GM12878 (cell line): ENCODE measurements at regions not wholly inside any gene's neighbourhood (a gene's known extent, or its start where the extent isn't known, plus 50 kb on each side); places are given as distances from the start of the nearest gene placed in this dataset.

Source experiments
- ATAC-seq: fragments of 200-7000 bp; cut with Tn5 transposase; 3 replicates; pipeline ENCODE4 v1.9.1; 2020; ENCODE audit warnings: mild to moderate bottlenecking, moderate library complexity
- BruUV-seq: library from RNA; stranded (reverse); fragments of 400-500 nt; replicated peaks from 2 replicates; lab custom pipeline; 2021; lab: Mats Ljungman, UMichigan
- CTCF ChIA-PET: fragments of 300-600 bp; sonication (Branson Sonifier 250); formaldehyde crosslinking; extraction: SDS; loops from one replicate; lab custom pipeline; 2021; ENCODE audit warnings: inconsistent platforms; lab: Yijun Ruan, JAX
- POLR2A ChIA-PET: fragments of 350-600 bp; formaldehyde crosslinking; extraction: SDS; loops from one replicate; lab custom pipeline; 2021; ENCODE audit warnings: inconsistent platforms; lab: Charles Lee
- RAD21 ChIA-PET: fragments of 300-600 bp; sonication (Branson Sonifier 250); formaldehyde crosslinking; loops from one replicate; lab custom pipeline; 2023; ENCODE audit warnings: antibody characterized with exemption; ENCODE audit not compliant: unreplicated experiment; lab: Charles Lee
- SMC1A ChIA-PET: fragments of 300-600 bp; sonication (Branson Sonifier 250); formaldehyde crosslinking; loops from one replicate; lab custom pipeline; 2023; ENCODE audit not compliant: unreplicated experiment, uncharacterized antibody; lab: Charles Lee
- DNase-seq: peaks from one replicate; pipeline ENCODE4 v3.0.0-alpha.2; 2011; ENCODE audit warnings: low read depth, low spot score
- FAIRE-seq: peaks from 3 replicates; lab custom pipeline; 2011; peaks lifted over from hg19 to GRCh38; lab: Jason Lieb, UNC
- H2AFZ ChIP-seq: 2 replicates; pipeline ENCODE4 v1.6.0; 2011; ENCODE audit warnings: low read depth, low read length, control low read depth; ENCODE audit not compliant: control insufficient read depth
- H3K27ac ChIP-seq: 2 replicates; pipeline ENCODE4 v1.5.1; 2011; ENCODE audit warnings: control low read depth; ENCODE audit not compliant: control insufficient read depth, insufficient read depth
- H3K27me3 ChIP-seq, 2 experiments: replicated peaks in 1 of 2; 2 replicates each; pipeline versions ENCODE4 v1.6.0 to v1.6.1; 2011; ENCODE audit warnings: low read length in 1 of 2; ENCODE audit not compliant: control insufficient read depth in 2 of 2, insufficient read depth in 2 of 2
- H3K36me3 ChIP-seq, 2 experiments: 2 replicates each; pipeline ENCODE4 v1.5.1; 2011; ENCODE audit warnings: low read length in 1 of 2; ENCODE audit not compliant: control insufficient read depth in 2 of 2, insufficient read depth in 2 of 2
- H3K4me1 ChIP-seq: 2 replicates; pipeline ENCODE4 v1.6.1; 2011; ENCODE audit warnings: mild to moderate bottlenecking, low read length, moderate library complexity, mixed read lengths; ENCODE audit not compliant: control insufficient read depth, insufficient read depth
- H3K4me2 ChIP-seq: 2 replicates; pipeline ENCODE4 v1.6.0; 2011; ENCODE audit warnings: control low read depth; ENCODE audit not compliant: control insufficient read depth, insufficient read depth
- H3K4me3 ChIP-seq: fragments of 200-600 bp; sonication (generic); 2 replicates; pipeline ENCODE4 v1.5.1; 2016
- H3K79me2 ChIP-seq: 2 replicates; pipeline ENCODE4 v1.6.0; 2011; ENCODE audit warnings: low read length; ENCODE audit not compliant: control insufficient read depth, insufficient read depth
- H3K9ac ChIP-seq: 2 replicates; pipeline ENCODE4 v1.8.0; 2011; ENCODE audit warnings: low read length, control low read depth, mixed read lengths; ENCODE audit not compliant: control insufficient read depth, insufficient read depth
- H3K9me3 ChIP-seq: replicated peaks from 3 replicates; pipeline ENCODE4 v1.5.1; 2011; ENCODE audit warnings: mild to moderate bottlenecking, low read length; ENCODE audit not compliant: control insufficient read depth, insufficient read depth
- H4K20me1 ChIP-seq: 2 replicates; pipeline ENCODE4 v1.6.0; 2011; ENCODE audit not compliant: control insufficient read depth, insufficient read depth
- BCL11A ChIP-seq: IDR thresholded peaks from 2 replicates; pipeline ENCODE4 v1.6.1; 2011; ENCODE audit warnings: low read depth, low read length
- CBFB ChIP-seq: IDR thresholded peaks from 2 replicates; pipeline ENCODE4 v1.6.1; 2016; ENCODE audit warnings: antibody characterized with exemption, low read depth
- CTCF ChIP-seq, 3 experiments: IDR thresholded peaks in 2 of 3; conservative IDR thresholded peaks in 1 of 3; 2 replicates each; pipeline ENCODE4 v1.5.1; 2011; ENCODE audit warnings: low read depth in 3 of 3, low read length in 3 of 3, mild to moderate bottlenecking in 3 of 3, control low read depth in 2 of 3, moderate library complexity in 2 of 3, inconsistent platforms in 1 of 3, mixed read lengths in 1 of 3; ENCODE audit not compliant: control insufficient read depth in 2 of 3, insufficient read depth in 1 of 3; ENCODE audit errors: extremely low read depth in 1 of 3
- E2F8 ChIP-seq: fragments of 450-650 bp; IDR thresholded peaks from 2 replicates; pipeline ENCODE4 v1.6.1; 2018; ENCODE audit warnings: mild to moderate bottlenecking, low read depth, moderate library complexity; ENCODE audit not compliant: partially characterized antibody
- EED ChIP-seq: sonication (generic); IDR thresholded peaks from 2 replicates; pipeline ENCODE4 v1.6.1; 2016; ENCODE audit warnings: antibody characterized with exemption, low read depth
- MTA3 ChIP-seq: IDR thresholded peaks from 2 replicates; pipeline ENCODE4 v1.6.1; 2012; ENCODE audit warnings: low read length, inconsistent platforms, borderline replicate concordance
- NFYB ChIP-seq: IDR thresholded peaks from 2 replicates; pipeline ENCODE4 v1.6.1; 2011; ENCODE audit warnings: low read depth, mild to moderate bottlenecking, low read length, improper control_type of control experiment, moderate library complexity; ENCODE audit not compliant: insufficient read depth
- RELA ChIP-seq: fragments of 450-650 bp; IDR thresholded peaks from 2 replicates; pipeline ENCODE4 v1.8.0; 2014; ENCODE audit warnings: borderline replicate concordance; ENCODE audit not compliant: partially characterized antibody
- SIX5 ChIP-seq: IDR thresholded peaks from 2 replicates; pipeline ENCODE4 v1.6.1; 2011; ENCODE audit warnings: mild to moderate bottlenecking, low read depth, low read length, moderate library complexity; ENCODE audit not compliant: severe bottlenecking
- SMAD1 ChIP-seq: fragments of 450-650 bp; IDR thresholded peaks from 2 replicates; pipeline ENCODE4 v1.6.1; 2018; ENCODE audit warnings: mild to moderate bottlenecking, low read depth; ENCODE audit not compliant: partially characterized antibody
- SREBF1 ChIP-seq: IDR thresholded peaks from 2 replicates; pipeline ENCODE4 v1.6.1; 2012; ENCODE audit warnings: mild to moderate bottlenecking, low read length
- SREBF2 ChIP-seq: IDR thresholded peaks from 2 replicates; pipeline ENCODE4 v1.6.1; 2012; ENCODE audit warnings: mild to moderate bottlenecking, low read length
- STAT1 ChIP-seq: fragments of 450-650 bp; conservative IDR thresholded peaks from 2 replicates; pipeline ENCODE4 v1.6.1; 2014; ENCODE audit warnings: antibody characterized with exemption, mild to moderate bottlenecking
- TARDBP ChIP-seq: IDR thresholded peaks from 2 replicates; pipeline ENCODE4 v1.6.1; 2016; ENCODE audit warnings: borderline replicate concordance
- TCF7 ChIP-seq: IDR thresholded peaks from 2 replicates; pipeline ENCODE4 v1.6.1; 2014; ENCODE audit warnings: antibody characterized with exemption, borderline replicate concordance
- ZBED1 ChIP-seq: IDR thresholded peaks from 2 replicates; pipeline ENCODE4 v1.6.1; 2016; ENCODE audit warnings: borderline replicate concordance
- ZNF24 ChIP-seq: fragments of 450-650 bp; IDR thresholded peaks from 2 replicates; pipeline ENCODE4 v1.6.1; 2017; ENCODE audit warnings: antibody characterized with exemption, mild to moderate bottlenecking
- WGBS: methylation state at CpG from one replicate; pipeline ENCODE4 v1.1.6; 2016; ENCODE audit warnings: low lambda C conversion rate; ENCODE audit not compliant: insufficient replicate concordance, insufficient coverage; ENCODE audit errors: missing lambda C conversion rate; 5-methylcytosine and 5-hydroxymethylcytosine counted together
- in situ Hi-C: fragments of 300-500 bp; cut with MboI; formaldehyde crosslinking; loops from 9 replicates; pipeline ENCODE4 v1.14.3; 2018; ENCODE audit warnings: mixed read lengths
- intact Hi-C: fragments of 100-400 bp; cut with micrococcal nuclease; formaldehyde crosslinking; loops from one replicate; pipeline ENCODE4 v1.14.2; 2022; ENCODE audit not compliant: unreplicated experiment

DNA sequence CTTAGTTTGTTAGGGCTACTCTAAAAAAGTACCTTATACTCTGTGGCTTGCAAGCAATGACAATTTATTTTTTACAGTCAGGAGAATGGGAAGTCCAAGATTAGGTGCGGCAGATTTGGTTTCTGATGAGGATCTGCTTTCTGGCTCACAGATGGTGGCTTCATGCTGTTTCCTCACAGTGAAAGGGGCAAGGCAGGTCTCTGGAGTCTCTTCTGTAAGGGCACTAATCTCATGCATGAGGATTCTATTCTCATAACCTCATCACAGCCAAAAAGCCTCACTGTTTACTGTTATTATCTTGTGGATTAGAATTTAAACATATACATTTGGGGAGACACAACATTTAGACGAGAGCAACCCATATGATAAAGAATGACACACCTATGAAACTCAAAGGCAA lies 1957.4 kb upstream of the SEL1L start (continued):
- TF ChIP-seq MTA3 (no peak), SMAD1 (no peak)

- ATAC-seq, result no peak
- no TSS peak for BruUV-seq
Observed at GRCh38 chr14:83520837-83521236, 1987.2 kb upstream of the SEL1L start.

More at GRCh38 chr14:83520837-83521236, 1987.2 kb upstream of the SEL1L start:
- FAIRE-seq, result no peak
- SMC1A ChIA-PET, result interaction anchor here (0.7 to 1.5 kb wide), 5 partner anchors 9 to 34 kb away, joined by 3 to 4 read pairs (median 3); no protein-coding TSS in a partner anchor
- no peaks in the 10 kb centered on the region for H4K20me1 ChIP-seq
- H3K36me3 ChIP-seq, result no peaks in the 10 kb centered on the region
- RAD21 ChIA-PET, result interaction anchor here (1.1 kb wide), 1 partner anchor 11 kb away, joined by 3 read pairs; no protein-coding TSS in a partner anchor
- no peak overlapping the region for H3K27ac ChIP-seq
- no peaks in the 10 kb centered on the region for H3K79me2 ChIP-seq
- no peak overlapping the region for H2AFZ ChIP-seq
- TF ChIP-seq TARDBP, result no peak
- TF ChIP-seq BCL11A, result no peak
- no peak for TF ChIP-seq SREBF1
- no peak for TF ChIP-seq TCF7
- no peak for TF ChIP-seq CBFB
- TF ChIP-seq E2F8, result no peak
- TF ChIP-seq EED, result no peak
- no peak for TF ChIP-seq RELA
- no peak for TF ChIP-seq ZNF24
- TF ChIP-seq NFYB, result no peak
- TF ChIP-seq SMAD1, result no peak
- no peak for TF ChIP-seq SIX5
- no peak for TF ChIP-seq STAT1
- TF ChIP-seq SREBF2, result no peak
- TF ChIP-seq CTCF (IDR thresholded peaks at IDR 0.05 in 2 of 3, conservative IDR thresholded peaks at IDR 0.05 in 1 of 3; ENCODE audit: control insufficient read depth in 2 of 3, extremely low read depth in 1 of 3, insufficient read depth in 1 of 3, low read depth in 3 of 3, low read length in 3 of 3), result no peak
- TF ChIP-seq ZBED1, result no peak
- TF ChIP-seq, all 136 proteins: peak for 0
- H3K9ac ChIP-seq, result no peak overlapping the region
- in situ Hi-C loops (no loop called here), intact Hi-C loops (no loop called here)
- ChIA-PET POLR2A (no interaction called here), CTCF (no interaction called here)
- 15% methylated on average over 3 of the region's 3 CpGs for WGBS
- no peak overlapping the region for H3K4me2 ChIP-seq
- H3K9me3 ChIP-seq, result no peaks in the 10 kb centered on the region
- no peak for DNase-seq
- no peaks in the 10 kb centered on the region for H3K4me1 ChIP-seq
- no peak overlapping the region for H3K4me3 ChIP-seq
- H3K27me3 ChIP-seq, result no peaks in the 10 kb centered on the region
